ENCODE measurements at regions not wholly inside any gene's neighbourhood (a gene's known extent, or its start where the extent isn't known, plus 50 kb on each side); places are given as distances from the start of the nearest gene placed in this dataset.

DNA sequence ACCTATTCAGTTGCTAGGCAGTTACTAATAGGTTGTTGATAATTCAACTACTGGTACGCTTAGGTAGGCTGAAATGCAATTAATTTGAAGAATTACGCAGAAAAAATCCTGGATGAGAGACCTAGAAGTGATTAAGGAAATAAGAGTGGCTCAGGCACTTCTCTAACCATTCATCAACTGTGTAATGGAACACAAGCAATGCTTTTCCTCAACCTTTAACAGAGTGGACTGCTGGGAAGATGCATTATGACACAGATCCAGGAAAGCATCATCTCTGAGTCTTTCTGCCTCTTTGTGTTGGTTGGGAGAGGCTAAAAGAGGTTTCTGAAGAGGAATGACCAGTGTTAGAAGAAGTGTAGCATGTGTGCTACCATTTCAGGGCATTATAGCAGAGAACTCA lies 992.2 kb downstream of the TSN start:
- H3K27ac Mint-ChIP-seq (ENCODE audit: unreplicated experiment), result no peak overlapping the region
- Histone ChIP-seq H3K4me1 (no peaks in the 10 kb centered on the region; the same call in 1 of the 2 replicates), H3K36me3 (ENCODE audit: control insufficient read depth, insufficient read depth, low read length) (no peaks in the 10 kb centered on the region), H3K27me3 (replicated peaks; ENCODE audit: control insufficient read depth, insufficient read depth, low read length) (no peaks in the 10 kb centered on the region), H3K9me3 (no peaks in the 10 kb centered on the region), H3K4me3 (ENCODE audit: low read depth, low read length) (no peak overlapping the region)
- intact Hi-C loops (cut with micrococcal nuclease; ENCODE audit: unreplicated experiment), result loop anchor here (1.0 kb wide), 1 partner anchor 772 kb away; no protein-coding TSS in a partner anchor
- no peak overlapping the region for H3K4me3 Mint-ChIP-seq (ENCODE audit: unreplicated experiment)
- no peak for DNase-seq
- H3K4me1 Mint-ChIP-seq (ENCODE audit: low read depth, unreplicated experiment), result peaks cover 11% of the 10 kb centered on the region
- ChIA-PET CTCF (no interaction called here), POLR2A (no interaction called here)
- no peak for TF ChIP-seq CTCF (IDR thresholded peaks at IDR 0.05; ENCODE audit: insufficient read depth in 1 of 2, low read depth in 1 of 2, low read length in 1 of 2, severe bottlenecking in 1 of 2, unreplicated experiment in 1 of 2)
- H3K9me3 Mint-ChIP-seq (ENCODE audit: unreplicated experiment), result peaks cover 6% of the 10 kb centered on the region
- no peaks in the 10 kb centered on the region for H3K27me3 Mint-ChIP-seq (ENCODE audit: insufficient read depth, unreplicated experiment)
- no peaks in the 10 kb centered on the region for H3K36me3 Mint-ChIP-seq (ENCODE audit: insufficient read depth, unreplicated experiment)
- no TSS peak for BruUV-seq (replicated peaks)

DNA sequence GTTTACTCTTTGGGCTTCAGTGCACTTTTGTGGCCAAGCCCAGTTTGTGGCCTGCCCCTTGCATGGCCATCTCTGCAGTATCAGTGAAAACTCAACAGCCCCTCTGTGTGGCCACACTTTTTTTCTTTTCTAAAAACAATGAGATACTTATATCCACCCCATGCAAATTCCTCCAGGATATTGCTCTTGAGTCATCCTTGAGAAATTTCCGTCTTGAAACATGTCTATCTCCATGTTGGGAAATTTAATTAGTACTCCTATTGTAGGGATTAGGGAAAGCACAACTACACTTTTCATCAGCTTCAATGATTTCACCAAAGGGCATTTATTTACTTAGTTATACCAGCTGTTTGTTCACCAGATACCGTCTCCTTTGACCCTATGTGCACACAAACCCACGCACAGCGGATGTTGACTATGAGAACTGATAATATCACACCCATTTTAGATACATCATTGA lies 993.1 kb downstream of the TSN start:
- Histone ChIP-seq H3K27me3 (replicated peaks; ENCODE audit: control insufficient read depth, insufficient read depth, low read length) (no peaks in the 10 kb centered on the region), H3K4me3 (ENCODE audit: low read depth, low read length) (no peak overlapping the region), H3K4me1 (no peaks in the 10 kb centered on the region; the same call in 1 of the 2 replicates), H3K36me3 (ENCODE audit: control insufficient read depth, insufficient read depth, low read length) (no peaks in the 10 kb centered on the region), H3K9me3 (no peaks in the 10 kb centered on the region)
- TF ChIP-seq CTCF (IDR thresholded peaks at IDR 0.05; ENCODE audit: insufficient read depth in 1 of 2, low read depth in 1 of 2, low read length in 1 of 2, severe bottlenecking in 1 of 2, unreplicated experiment in 1 of 2), result no peak
- ChIA-PET POLR2A (no interaction called here), CTCF (no interaction called here)
- no TSS peak for BruUV-seq (replicated peaks)
- DNase-seq, result peak in 1 of 2 experiments; percentile 11
- no peaks in the 10 kb centered on the region for H3K27me3 Mint-ChIP-seq (ENCODE audit: insufficient read depth, unreplicated experiment)
- no peak overlapping the region for H3K27ac Mint-ChIP-seq (ENCODE audit: unreplicated experiment)
- intact Hi-C loops (cut with micrococcal nuclease; ENCODE audit: unreplicated experiment), result loop anchor here (1.0 kb wide), 1 partner anchor 773 kb away; no protein-coding TSS in a partner anchor
- peaks cover 6% of the 10 kb centered on the region for H3K9me3 Mint-ChIP-seq (ENCODE audit: unreplicated experiment)
- no peaks in the 10 kb centered on the region for H3K36me3 Mint-ChIP-seq (ENCODE audit: insufficient read depth, unreplicated experiment)
- H3K4me3 Mint-ChIP-seq (ENCODE audit: unreplicated experiment), result no peak overlapping the region
- peaks cover 11% of the 10 kb centered on the region for H3K4me1 Mint-ChIP-seq (ENCODE audit: low read depth, unreplicated experiment)

DNA sequence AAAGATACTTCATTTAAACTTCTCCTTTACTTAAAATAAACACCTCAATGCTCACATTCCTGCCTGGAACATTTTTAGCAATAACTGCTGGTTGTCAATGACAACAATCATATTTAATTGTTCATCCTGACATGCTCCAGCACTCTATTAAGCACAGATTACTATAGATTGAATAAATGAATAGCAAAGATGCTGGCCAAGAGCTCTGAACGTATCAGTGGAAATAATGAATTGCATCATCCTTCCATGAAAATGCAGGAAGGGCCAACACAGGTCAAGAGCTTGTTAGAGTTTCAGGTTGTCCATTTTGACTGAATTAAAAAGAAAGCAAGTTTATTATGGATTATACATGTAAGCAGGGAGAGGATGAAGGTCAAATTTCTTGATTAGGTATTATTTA lies 994.0 kb downstream of the TSN start:
- no peak for TF ChIP-seq CTCF (IDR thresholded peaks at IDR 0.05; ENCODE audit: insufficient read depth in 1 of 2, low read depth in 1 of 2, low read length in 1 of 2, severe bottlenecking in 1 of 2, unreplicated experiment in 1 of 2)
- Histone ChIP-seq H3K4me1 (no peaks in the 10 kb centered on the region; the same call in 1 of the 2 replicates), H3K27me3 (replicated peaks; ENCODE audit: control insufficient read depth, insufficient read depth, low read length) (no peaks in the 10 kb centered on the region), H3K9me3 (no peaks in the 10 kb centered on the region), H3K4me3 (ENCODE audit: low read depth, low read length) (no peak overlapping the region), H3K36me3 (ENCODE audit: control insufficient read depth, insufficient read depth, low read length) (no peaks in the 10 kb centered on the region)
- intact Hi-C loops (cut with micrococcal nuclease; ENCODE audit: unreplicated experiment), result no loop called here
- Mint-ChIP-seq H3K27ac (ENCODE audit: unreplicated experiment) (no peak overlapping the region), H3K27me3 (ENCODE audit: insufficient read depth, unreplicated experiment) (no peaks in the 10 kb centered on the region), H3K36me3 (ENCODE audit: insufficient read depth, unreplicated experiment) (no peaks in the 10 kb centered on the region), H3K4me1 (ENCODE audit: low read depth, unreplicated experiment) (peaks cover 11% of the 10 kb centered on the region), H3K9me3 (ENCODE audit: unreplicated experiment) (peaks cover 6% of the 10 kb centered on the region), H3K4me3 (ENCODE audit: unreplicated experiment) (no peak overlapping the region)
- CTCF ChIA-PET, result no interaction called here
- DNase-seq, result no peak
- no TSS peak for BruUV-seq (replicated peaks)
- POLR2A ChIA-PET, result no interaction called here
